Natural killer cell (primary cell): ENCODE measurements at regions not wholly inside any gene's neighbourhood (a gene's known extent, or its start where the extent isn't known, plus 50 kb on each side); places are given as distances from the start of the nearest gene placed in this dataset.

Source experiments
- ATAC-seq, 3 donors: fragments of 150-1000 bp in 2 of 3; fragments of 200-7000 bp in 1 of 3; cut with Tn5 transposase; 1 replicate in 1 of 3; 2 replicates in 2 of 3; pipeline ENCODE4 v1.10.0; 2021; ENCODE audit warnings: mild to moderate bottlenecking in 2 of 3, moderate library complexity in 2 of 3
- DNase-seq, 2 donors: peaks; one replicate each; pipeline versions ENCODE4 v3.0.0 to v3.0.0-alpha.2; 2013 to 2021; ENCODE audit warnings: mixed read lengths in 1 of 2
- H3K27ac ChIP-seq: one replicate; pipeline ENCODE4 v1.5.1; 2013; ENCODE audit warnings: mild to moderate bottlenecking, low read length
- H3K27me3 ChIP-seq: one replicate; pipeline ENCODE4 v1.6.1; 2013; ENCODE audit warnings: low read length; ENCODE audit not compliant: control insufficient read depth, insufficient read depth
- H3K36me3 ChIP-seq: one replicate; pipeline ENCODE4 v1.6.1; 2013; ENCODE audit warnings: low read length; ENCODE audit not compliant: control insufficient read depth, insufficient read depth
- H3K4me1 ChIP-seq: one replicate; pipeline ENCODE4 v1.6.1; 2013; ENCODE audit warnings: low read length; ENCODE audit not compliant: control insufficient read depth, insufficient read depth
- H3K4me3 ChIP-seq: one replicate; pipeline ENCODE4 v1.5.1; 2013; ENCODE audit warnings: low read length
- H3K9me3 ChIP-seq: one replicate; pipeline ENCODE4 v1.6.1; 2013; ENCODE audit warnings: low read length; ENCODE audit not compliant: control insufficient read depth, insufficient read depth
- H3K27ac Mint-ChIP-seq, 2 donors: one replicate each; pipeline ENCODE4 v1.8.0; 2022; ENCODE audit warnings: mild to moderate bottlenecking in 2 of 2, mixed read lengths in 2 of 2, moderate library complexity in 1 of 2
- H3K27me3 Mint-ChIP-seq, 2 donors: one replicate each; pipeline ENCODE4 v1.8.0; 2022; ENCODE audit warnings: low read depth in 2 of 2, mixed read lengths in 2 of 2
- H3K36me3 Mint-ChIP-seq: one replicate; pipeline ENCODE4 v1.8.0; 2022; ENCODE audit warnings: mixed read lengths
- H3K4me1 Mint-ChIP-seq, 2 donors: one replicate each; pipeline ENCODE4 v1.8.0; 2022; ENCODE audit warnings: mixed read lengths in 2 of 2
- H3K4me3 Mint-ChIP-seq: one replicate; pipeline ENCODE4 v1.8.0; 2022; ENCODE audit warnings: mild to moderate bottlenecking, moderate library complexity, mixed read lengths
- H3K9me3 Mint-ChIP-seq, 2 donors: one replicate each; pipeline ENCODE4 v1.8.0; 2022; ENCODE audit warnings: mixed read lengths in 2 of 2
- CTCF ChIP-seq: fragments of 200-600 bp; IDR thresholded peaks from one replicate; pipeline ENCODE4 v1.8.0; 2022; ENCODE audit warnings: antibody characterized with exemption
- WGBS: methylation state at CpG from one replicate; pipeline ENCODE4 v1.1.7; 2013; ENCODE audit warnings: missing lambda C conversion rate; ENCODE audit not compliant: insufficient coverage; 5-methylcytosine and 5-hydroxymethylcytosine counted together
- intact Hi-C: fragments of 100-400 bp; cut with micrococcal nuclease; formaldehyde crosslinking; loops from one replicate; pipeline ENCODE4 v1.14.2; 2022

DNA sequence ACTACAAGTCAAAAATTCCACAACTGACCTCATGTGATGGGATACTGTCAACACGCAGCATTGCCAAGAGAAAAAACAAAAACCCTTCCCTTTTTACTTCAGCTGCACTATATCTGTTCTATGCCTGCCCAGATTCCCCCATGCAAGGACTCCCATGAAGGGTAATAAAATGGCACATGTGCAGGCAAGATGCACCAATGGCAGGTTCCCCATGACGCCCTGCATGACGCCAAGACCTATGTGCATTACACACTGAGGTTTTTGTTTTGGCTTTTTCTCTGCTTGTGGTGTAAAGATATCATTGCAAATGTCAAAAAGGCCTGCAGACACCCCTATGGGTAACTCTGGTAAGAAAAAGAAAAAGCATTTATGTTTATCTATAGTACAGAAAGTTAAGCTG, 403.4 kb downstream of the HDGFL1 start:
- Histone ChIP-seq H3K9me3 (peaks cover 3% of the 10 kb centered on the region), H3K27ac (no peak overlapping the region), H3K27me3 (no peaks in the 10 kb centered on the region), H3K36me3 (no peaks in the 10 kb centered on the region), H3K4me3 (no peak overlapping the region), H3K4me1 (no peaks in the 10 kb centered on the region)
- 96% methylated on average over 3 of the region's 3 CpGs for WGBS
- no peak for TF ChIP-seq CTCF
- no peak for DNase-seq
- no peak overlapping the region for H3K4me3 Mint-ChIP-seq
- no peaks in the 10 kb centered on the region for H3K36me3 Mint-ChIP-seq
- intact Hi-C loops: no loop called here
- no peaks in the 10 kb centered on the region for H3K27me3 Mint-ChIP-seq
- no peak for ATAC-seq
- no peak overlapping the region for H3K27ac Mint-ChIP-seq
- peaks cover 8 to 11% of the 10 kb centered on the region in 2 donors for H3K9me3 Mint-ChIP-seq
- no peaks in the 10 kb centered on the region for H3K4me1 Mint-ChIP-seq

DNA sequence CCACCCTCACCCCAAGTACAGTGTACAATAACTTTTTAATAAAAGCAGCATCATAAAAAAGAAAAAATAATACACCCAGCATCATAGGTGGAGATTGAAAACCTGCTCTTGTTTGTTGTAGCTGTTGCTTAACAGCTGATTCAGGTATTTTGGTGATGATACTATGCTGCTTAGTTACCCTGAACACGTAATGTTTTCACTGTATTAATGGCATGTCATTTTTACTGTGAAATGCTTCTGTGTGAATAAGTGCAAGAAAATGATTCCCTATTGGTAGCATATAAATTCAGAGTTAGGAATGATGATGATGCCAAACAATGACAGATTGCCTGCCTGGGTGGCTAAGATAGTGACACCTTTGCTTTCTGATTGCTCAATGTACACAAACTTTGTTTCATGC, 405.7 kb downstream of the HDGFL1 start:
- no peaks in the 10 kb centered on the region for H3K27me3 Mint-ChIP-seq
- DNase-seq (no peak), ATAC-seq (no peak)
- H3K9me3 Mint-ChIP-seq: peaks cover 9 to 11% of the 10 kb centered on the region in 2 donors
- peaks cover 3% of the 10 kb centered on the region for H3K9me3 ChIP-seq
- H3K27ac Mint-ChIP-seq: no peak overlapping the region
- H3K36me3 ChIP-seq: no peaks in the 10 kb centered on the region
- no peak overlapping the region for H3K27ac ChIP-seq
- no peaks in the 10 kb centered on the region for H3K4me1 Mint-ChIP-seq
- no peaks in the 10 kb centered on the region for H3K27me3 ChIP-seq
- TF ChIP-seq CTCF: no peak
- WGBS: 83% methylated on average over 1 of the region's 1 CpG
- intact Hi-C loops: no loop called here
- no peak overlapping the region for H3K4me3 Mint-ChIP-seq
- H3K36me3 Mint-ChIP-seq: peaks cover 5% of the 10 kb centered on the region
- H3K4me3 ChIP-seq: no peak overlapping the region
- no peaks in the 10 kb centered on the region for H3K4me1 ChIP-seq

GRCh38 chr6:22980446-22980845, 411.1 kb downstream of the HDGFL1 start:
- intact Hi-C loops: no loop called here
- Mint-ChIP-seq H3K27me3 (no peaks in the 10 kb centered on the region), H3K4me3 (no peak overlapping the region), H3K9me3 (peaks cover 10% of the 10 kb centered on the region in 2 donors), H3K36me3 (peaks cover 5% of the 10 kb centered on the region), H3K4me1 (no peaks in the 10 kb centered on the region), H3K27ac (no peak overlapping the region)
- H3K9me3 ChIP-seq: peaks cover 4% of the 10 kb centered on the region
- WGBS: 98% methylated on average over 2 of the region's 2 CpGs
- no peak overlapping the region for H3K27ac ChIP-seq
- no peaks in the 10 kb centered on the region for H3K36me3 ChIP-seq
- no peaks in the 10 kb centered on the region for H3K27me3 ChIP-seq
- ATAC-seq (no peak), DNase-seq (no peak)
- no peaks in the 10 kb centered on the region for H3K4me1 ChIP-seq
- TF ChIP-seq CTCF: no peak
- no peak overlapping the region for H3K4me3 ChIP-seq

DNA sequence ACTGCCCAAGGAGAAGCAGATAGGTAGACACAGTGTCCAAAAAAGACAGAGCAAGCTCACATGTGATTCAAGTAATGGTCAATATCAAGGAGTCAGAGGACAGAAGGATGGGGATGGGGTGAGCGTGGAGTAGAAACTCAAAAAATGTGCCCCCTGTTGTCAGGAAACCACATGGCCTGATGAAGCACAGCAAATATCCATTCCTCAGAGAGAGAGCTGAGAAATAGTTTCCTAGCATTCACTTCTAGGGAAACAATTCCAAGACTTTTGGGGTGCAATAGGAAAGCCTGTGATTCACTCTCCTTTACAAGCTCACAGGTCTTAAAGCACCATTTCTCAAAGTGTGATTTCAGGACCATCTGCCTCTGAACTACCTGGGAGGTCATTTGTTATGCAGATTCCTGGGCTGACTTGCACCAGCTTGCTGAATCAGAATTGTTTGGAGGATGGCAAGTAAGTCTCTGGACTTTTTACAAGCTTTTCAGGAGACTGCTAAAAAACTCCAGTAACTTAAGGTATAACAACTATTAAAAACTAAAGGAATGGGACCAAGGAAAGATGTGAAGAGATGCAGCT, 432.8 kb downstream of the HDGFL1 start:
- 82% methylated on average over 1 of the region's 1 CpG for WGBS
- intact Hi-C loops: no loop called here
- H3K36me3 Mint-ChIP-seq: no peaks in the 10 kb centered on the region

More for the DNA sequence above, 432.8 kb downstream of the HDGFL1 start:
- no peak for ATAC-seq
- Mint-ChIP-seq H3K4me1 (no peaks in the 10 kb centered on the region), H3K9me3 (peaks cover 8% of the 10 kb centered on the region in 2 donors), H3K27me3 (no peaks in the 10 kb centered on the region), H3K4me3 (no peak overlapping the region), H3K27ac (no peak overlapping the region)
- DNase-seq: no peak
- no peaks in the 10 kb centered on the region for H3K9me3 ChIP-seq
- no peak overlapping the region for H3K4me3 ChIP-seq
- H3K36me3 ChIP-seq: no peaks in the 10 kb centered on the region
- no peaks in the 10 kb centered on the region for H3K27me3 ChIP-seq
- H3K4me1 ChIP-seq: no peaks in the 10 kb centered on the region
- no peak overlapping the region for H3K27ac ChIP-seq
- no peak for TF ChIP-seq CTCF
